ENCODE measurements at regions not wholly inside any gene's neighbourhood (a gene's known extent, or its start where the extent isn't known, plus 50 kb on each side); places are given as distances from the start of the nearest gene placed in this dataset.

DNA sequence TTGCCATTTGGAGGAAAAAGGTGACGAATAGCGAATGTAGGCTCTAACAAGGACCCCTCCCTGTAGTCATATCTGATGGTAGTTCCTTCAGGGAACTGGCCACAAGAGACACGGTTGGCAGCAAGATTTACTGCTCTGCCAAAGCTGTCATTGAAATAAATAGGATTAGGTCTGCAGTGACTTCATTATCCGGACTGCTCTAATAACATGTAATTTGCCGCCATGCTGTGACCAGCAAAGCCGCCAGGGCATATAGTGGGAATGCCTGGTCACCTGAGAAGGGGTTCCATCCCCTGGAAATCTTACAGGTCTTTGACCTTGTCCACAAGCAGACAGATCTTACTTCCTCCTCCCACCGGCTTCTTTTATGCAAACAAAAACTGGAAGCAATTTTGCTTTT, 59.4 kb upstream of the LAPTM4A start:
- TF ChIP-seq ZBTB43 (CRISPR knock-in tag; IDR thresholded peaks at IDR 0.05) (no peak), CTCF (IDR thresholded peaks at IDR 0.05) (no peak), MAX (CRISPR knock-in tag; IDR thresholded peaks at IDR 0.05) (no peak), NR3C1 (CRISPR knock-in tag; conservative IDR thresholded peaks at IDR 0.05; ENCODE audit: low read depth) (no peak)
- TF ChIP-seq, protein P1, sequence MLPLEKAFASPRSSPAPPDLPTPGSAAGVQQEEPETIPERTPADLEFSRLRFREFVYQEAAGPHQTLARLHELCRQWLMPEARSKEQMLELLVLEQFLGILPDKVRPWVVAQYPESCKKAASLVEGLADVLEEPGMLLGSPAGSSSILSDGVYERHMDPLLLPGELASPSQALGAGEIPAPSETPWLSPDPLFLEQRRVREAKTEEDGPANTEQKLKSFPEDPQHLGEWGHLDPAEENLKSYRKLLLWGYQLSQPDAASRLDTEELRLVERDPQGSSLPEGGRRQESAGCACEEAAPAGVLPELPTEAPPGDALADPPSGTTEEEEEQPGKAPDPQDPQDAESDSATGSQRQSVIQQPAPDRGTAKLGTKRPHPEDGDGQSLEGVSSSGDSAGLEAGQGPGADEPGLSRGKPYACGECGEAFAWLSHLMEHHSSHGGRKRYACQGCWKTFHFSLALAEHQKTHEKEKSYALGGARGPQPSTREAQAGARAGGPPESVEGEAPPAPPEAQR (CRISPR knock-in tag; IDR thresholded peaks at IDR 0.05) = no peak
